ENCODE measurements at regions not wholly inside any gene's neighbourhood (a gene's known extent, or its start where the extent isn't known, plus 50 kb on each side); places are given as distances from the start of the nearest gene placed in this dataset.
"Not testable (repeated sequence)": the region's sequence is repeated elsewhere in the genome, so short reads cannot be mapped to it uniquely, and the experiment has no call there.

GRCh38 chr3:88882121-88882520 lies 225.3 kb upstream of the EPHA3 start:
- no peaks in the 10 kb centered on the region for H3K36me3 ChIP-seq (replicated peaks)
- TF ChIP-seq CTCF (IDR thresholded peaks at IDR 0.05; ENCODE audit: low read depth, low read length, missing control alignments), result no peak
- H3K27ac ChIP-seq, result no peak overlapping the region
- H3K4me3 ChIP-seq (ENCODE audit: low read depth, low read length), result no peak overlapping the region
- DNase-seq, result no peak
- H3K27me3 ChIP-seq (replicated peaks), result no peaks in the 10 kb centered on the region
- in situ Hi-C loops (cut with HindIII; ENCODE audit: low pct_ligation_motif_present, low sequenced_read_pairs), result no loop called here

GRCh38 chr3:88886624-88887023 lies 220.8 kb upstream of the EPHA3 start:
- H3K27me3 ChIP-seq (replicated peaks); H3K4me3 ChIP-seq (ENCODE audit: low read depth, low read length); DNase-seq; H3K36me3 ChIP-seq (replicated peaks); H3K27ac ChIP-seq; in situ Hi-C loops (cut with HindIII; ENCODE audit: low pct_ligation_motif_present, low sequenced_read_pairs): not testable (repeated sequence)

GRCh38 chr3:88896026-88896425 lies 211.4 kb upstream of the EPHA3 start:
- no peak overlapping the region for H3K27ac ChIP-seq
- TF ChIP-seq CTCF (IDR thresholded peaks at IDR 0.05; ENCODE audit: low read depth, low read length, missing control alignments), result no peak
- H3K27me3 ChIP-seq (replicated peaks), result no peaks in the 10 kb centered on the region
- DNase-seq, result no peak
- no peaks in the 10 kb centered on the region for H3K36me3 ChIP-seq (replicated peaks)
- H3K4me3 ChIP-seq (ENCODE audit: low read depth, low read length), result no peak overlapping the region
- in situ Hi-C loops (cut with HindIII; ENCODE audit: low pct_ligation_motif_present, low sequenced_read_pairs), result no loop called here

GRCh38 chr3:88912294-88912877 lies 195.0 kb upstream of the EPHA3 start:
- no peak for DNase-seq
- Histone ChIP-seq H3K4me3 (ENCODE audit: low read depth, low read length) (no peak overlapping the region), H3K27ac (no peak overlapping the region), H3K36me3 (replicated peaks) (no peaks in the 10 kb centered on the region), H3K27me3 (replicated peaks) (no peaks in the 10 kb centered on the region)
- no peak for TF ChIP-seq CTCF (IDR thresholded peaks at IDR 0.05; ENCODE audit: low read depth, low read length, missing control alignments)
- in situ Hi-C loops (cut with HindIII; ENCODE audit: low pct_ligation_motif_present, low sequenced_read_pairs), result no loop called here

- H3K27me3 ChIP-seq (replicated peaks), result no peaks in the 10 kb centered on the region
- no peak overlapping the region for H3K4me3 ChIP-seq (ENCODE audit: low read depth, low read length)
- TF ChIP-seq CTCF (IDR thresholded peaks at IDR 0.05; ENCODE audit: low read depth, low read length, missing control alignments), result no peak
- H3K36me3 ChIP-seq (replicated peaks), result no peaks in the 10 kb centered on the region
- in situ Hi-C loops (cut with HindIII; ENCODE audit: low pct_ligation_motif_present, low sequenced_read_pairs), result no loop called here
- no peak overlapping the region for H3K27ac ChIP-seq
- no peak for DNase-seq
These were observed 188.6 kb upstream of the EPHA3 start for GRCh38 chr3:88918841-88919240.

- Histone ChIP-seq H3K36me3 (replicated peaks) (no peaks in the 10 kb centered on the region), H3K27ac (no peak overlapping the region), H3K4me3 (ENCODE audit: low read depth, low read length) (no peak overlapping the region), H3K27me3 (replicated peaks) (no peaks in the 10 kb centered on the region)
- no peak for DNase-seq
- no peak for TF ChIP-seq CTCF (IDR thresholded peaks at IDR 0.05; ENCODE audit: low read depth, low read length, missing control alignments)
- in situ Hi-C loops (cut with HindIII; ENCODE audit: low pct_ligation_motif_present, low sequenced_read_pairs), result no loop called here
These were observed 185.4 kb upstream of the EPHA3 start for GRCh38 chr3:88921986-88922385.

Measured in brain microvascular endothelial cell (primary cell).